Pancreas (tissue), 10 donors: ENCODE measurements at regions not wholly inside any gene's neighbourhood (a gene's known extent, or its start where the extent isn't known, plus 50 kb on each side); places are given as distances from the start of the nearest gene placed in this dataset.

Source experiments
- ATAC-seq, 4 donors: fragments of 200-7000 bp; cut with Tn5 transposase; one replicate each; pipeline versions ENCODE4 v1.8.0 to v1.9.1; 2020; ENCODE audit warnings: mild to moderate bottlenecking in 4 of 4, moderate library complexity in 4 of 4
- DNase-seq, 6 donors: peaks; one replicate each; pipeline ENCODE4 v3.0.0-alpha.2; 2020
- FAIRE-seq: peaks from 2 replicates; lab custom pipeline; 2012; peaks lifted over from hg19 to GRCh38; lab: Jason Lieb, UNC
- H3K27ac ChIP-seq, 4 donors: fragments of 200-600 bp; sonication (generic); 1 replicate in 3 of 4; 2 replicates in 1 of 4; pipeline versions ENCODE4 v1.5.0 to v1.8.0; 2020
- H3K27me3 ChIP-seq, 4 donors: fragments of 200-600 bp; one replicate each; pipeline ENCODE4 v1.8.0; 2021
- H3K36me3 ChIP-seq, 3 donors: fragments of 200-600 bp; sonication (generic) in 1 of 3; one replicate each; pipeline versions ENCODE4 v1.5.0 to v1.8.0; 2020 to 2021
- H3K4me1 ChIP-seq, 3 donors: fragments of 200-600 bp; one replicate each; pipeline ENCODE4 v1.8.0; 2021
- H3K4me3 ChIP-seq, 4 donors: fragments of 200-600 bp; sonication (generic) in 2 of 4; one replicate each; pipeline versions ENCODE4 v1.5.0 to v1.8.0; 2020 to 2021
- H3K9me3 ChIP-seq, 4 donors: fragments of 200-600 bp; one replicate each; pipeline ENCODE4 v1.8.0; 2021
- CTCF ChIP-seq, 4 donors: fragments of 200-600 bp; sonication (generic) in 3 of 4; IDR thresholded peaks; one replicate each; pipeline versions ENCODE4 v1.5.0 to v1.8.0; 2021; ENCODE audit warnings: antibody characterized with exemption in 4 of 4
- WGBS, 2 donors: extraction: QIAGEN DNeasy Blood & Tissue Kit; methylation state at CpG; one replicate each; pipeline ENCODE4 v1.1.7; 2013; 5-methylcytosine and 5-hydroxymethylcytosine counted together
- intact Hi-C, 3 donors: fragments of 100-400 bp; cut with DNase I; formaldehyde crosslinking; loops; one replicate each; pipeline versions ENCODE4 v1.11.1 to v1.14.2; 2022
- donor health status: healthy with polysubstance abuse.
- donor health status: DM: no; HTN: no; CAD: no; lungs with moderate emphysema.
- donor health status: DM: no; HTN: no; CAD: no.
- donor health status: control.
- donor health status: control.
- donor health status: Bipolar disorder and iron deficiency.
- donor health status: DM: yes; HTN: yes; CAD: no.
- donor health status: DM: no; HTN: no; CAD: no.
- donor health status: DM: no; HTN: no; CAD: no.
- donor health status: DM: yes; HTN: yes; CAD: no.

GRCh38 chr11:90756617-90757016 lies 533.8 kb upstream of the CHORDC1 start:
- Histone ChIP-seq H3K36me3 (no peaks in the 10 kb centered on the region), H3K4me3 (no peak overlapping the region), H3K27ac (no peak overlapping the region), H3K4me1 (no peaks in the 10 kb centered on the region), H3K9me3 (no peaks in the 10 kb centered on the region), H3K27me3 (no peaks in the 10 kb centered on the region)
- no peak for FAIRE-seq
- no peak for DNase-seq
- WGBS, 2 donors = 24 to 37% methylated on average over 1 of the region's 1 CpG
- intact Hi-C loops = no loop called here
- ATAC-seq = no peak
- no peak for TF ChIP-seq CTCF (IDR thresholded peaks at IDR 0.05)

- 52 to 67% methylated on average over 1 of the region's 1 CpG for WGBS, 2 donors
- no peak for DNase-seq
- Histone ChIP-seq H3K4me1 (no peaks in the 10 kb centered on the region), H3K27me3 (no peaks in the 10 kb centered on the region), H3K4me3 (no peak overlapping the region), H3K36me3 (no peaks in the 10 kb centered on the region), H3K27ac (no peak overlapping the region), H3K9me3 (no peaks in the 10 kb centered on the region)
- FAIRE-seq = no peak
- intact Hi-C loops = no loop called here
- no peak for TF ChIP-seq CTCF (IDR thresholded peaks at IDR 0.05)
- no peak for ATAC-seq
Observed at GRCh38 chr11:90753546-90753945, 530.7 kb upstream of the CHORDC1 start.

GRCh38 chr11:90747057-90747456 lies 524.2 kb upstream of the CHORDC1 start:
- Histone ChIP-seq H3K4me1 (no peaks in the 10 kb centered on the region), H3K27me3 (no peaks in the 10 kb centered on the region), H3K4me3 (no peak overlapping the region), H3K36me3 (no peaks in the 10 kb centered on the region), H3K9me3 (no peaks in the 10 kb centered on the region), H3K27ac (no peak overlapping the region)
- ATAC-seq = no peak
- no peak for DNase-seq
- intact Hi-C loops = no loop called here
- 42 to 55% methylated on average over 2 of the region's 2 CpGs for WGBS, 2 donors
- no peak for TF ChIP-seq CTCF (IDR thresholded peaks at IDR 0.05)
- FAIRE-seq = no peak

GRCh38 chr11:90744169-90744568 lies 521.3 kb upstream of the CHORDC1 start:
- H3K4me3 ChIP-seq = no peak overlapping the region
- ATAC-seq (no peak), FAIRE-seq (no peak), DNase-seq (no peak)
- intact Hi-C loops = no loop called here
- WGBS, 2 donors = 47 to 50% methylated on average over 1 of the region's 1 CpG
- H3K36me3 ChIP-seq = no peaks in the 10 kb centered on the region
- no peak for TF ChIP-seq CTCF (IDR thresholded peaks at IDR 0.05)
- H3K27me3 ChIP-seq = no peaks in the 10 kb centered on the region
- no peak overlapping the region for H3K27ac ChIP-seq
- H3K4me1 ChIP-seq = no peaks in the 10 kb centered on the region
- H3K9me3 ChIP-seq = no peaks in the 10 kb centered on the region

- no peaks in the 10 kb centered on the region for H3K36me3 ChIP-seq
- intact Hi-C loops = no loop called here
- H3K9me3 ChIP-seq = no peaks in the 10 kb centered on the region
- no peak overlapping the region for H3K27ac ChIP-seq
- no peaks in the 10 kb centered on the region for H3K4me1 ChIP-seq
- no peak overlapping the region for H3K4me3 ChIP-seq
- H3K27me3 ChIP-seq = no peaks in the 10 kb centered on the region
- ATAC-seq = no peak
- 51 to 68% methylated on average over 1 of the region's 1 CpG for whole genome bisulfite sequencing, 2 donors
- TF ChIP-seq CTCF (IDR thresholded peaks at IDR 0.05) = no peak
- DNase-seq = no peak
- FAIRE-seq = no peak
Observed at GRCh38 chr11:90738799-90739198, 516.0 kb upstream of the CHORDC1 start.
